GM18498 (cell line): ENCODE measurements at regions not wholly inside any gene's neighbourhood (a gene's known extent, or its start where the extent isn't known, plus 50 kb on each side); places are given as distances from the start of the nearest gene placed in this dataset.
"Not testable (repeated sequence)": the region's sequence is repeated elsewhere in the genome, so short reads cannot be mapped to it uniquely, and the experiment has no call there.

ENCODE experiments used
- ATAC-seq: cut with Tn5 transposase; IDR thresholded peaks from one replicate; pipeline ENCODE4 v1.9.1; 2021; ENCODE audit warnings: mild to moderate bottlenecking, moderate library complexity; ENCODE audit not compliant: unreplicated experiment

- no peak for ATAC-seq
Measured at GRCh38 chr3:27560484-27561056, 76.4 kb upstream of the SLC4A7 start.

DNA sequence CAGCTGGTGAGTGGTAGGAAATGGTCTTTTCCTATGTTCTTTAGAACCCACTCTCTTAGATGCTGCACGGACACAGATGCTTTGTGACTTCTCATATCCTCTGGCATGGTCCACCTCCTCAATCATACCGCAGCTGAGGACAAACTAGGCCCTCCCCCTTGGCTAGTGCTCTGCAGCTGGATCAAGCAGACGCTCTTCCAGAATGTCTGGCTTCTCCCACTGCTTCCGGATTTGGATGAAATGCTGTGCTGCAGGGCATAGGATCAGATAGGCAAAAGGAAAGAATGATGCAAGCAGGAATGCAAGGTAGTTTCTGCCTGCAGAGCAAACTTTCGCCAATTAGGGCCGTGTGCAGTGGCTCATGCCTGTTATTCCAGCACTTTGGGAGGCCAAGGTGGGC is 75.7 kb upstream of the SLC4A7 start:
- no peak for ATAC-seq

DNA sequence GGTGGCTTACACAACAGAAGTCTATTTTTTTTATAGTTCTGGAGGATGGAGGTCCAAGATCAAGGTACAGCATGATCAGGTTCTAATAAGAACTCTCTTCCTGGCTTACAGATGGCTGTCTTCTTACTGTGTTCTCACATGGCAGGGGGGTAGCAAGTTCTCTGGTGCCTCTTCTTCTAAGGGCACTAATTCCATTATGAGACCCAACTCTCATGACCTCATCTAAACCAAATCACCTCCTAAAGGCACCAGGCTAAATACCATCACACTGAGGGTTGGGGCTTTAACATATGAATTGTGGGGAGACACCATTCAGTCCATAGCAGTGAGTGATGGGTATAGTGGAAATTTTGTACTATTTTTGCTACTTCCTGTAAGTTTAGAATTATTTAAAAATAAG is 75.2 kb upstream of the SLC4A7 start:
- ATAC-seq, result no peak

GRCh38 chr3:27557411-27557810 is 73.2 kb upstream of the SLC4A7 start:
- no peak for ATAC-seq

DNA sequence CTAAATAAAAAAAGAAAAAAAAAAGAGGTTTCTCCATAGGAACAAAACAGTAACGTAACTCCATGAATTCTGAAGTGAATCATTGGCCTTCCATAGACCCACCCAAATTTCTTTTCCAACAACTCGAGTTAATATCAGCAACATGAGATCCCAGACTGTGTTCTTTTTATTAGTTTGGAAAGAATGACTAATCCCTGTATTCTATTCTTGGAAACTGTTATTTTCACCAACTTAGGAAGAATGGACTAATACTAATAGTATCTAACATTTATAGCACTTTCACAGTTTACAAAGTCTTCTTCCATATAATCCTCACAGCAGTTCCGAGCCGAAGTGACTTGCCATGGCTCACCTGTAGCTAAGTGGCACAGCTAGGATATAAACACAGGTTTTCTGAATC is 72.7 kb upstream of the SLC4A7 start:
- no peak for ATAC-seq

- ATAC-seq, result no peak
Measured at GRCh38 chr3:27554706-27555105, 70.5 kb upstream of the SLC4A7 start.

DNA sequence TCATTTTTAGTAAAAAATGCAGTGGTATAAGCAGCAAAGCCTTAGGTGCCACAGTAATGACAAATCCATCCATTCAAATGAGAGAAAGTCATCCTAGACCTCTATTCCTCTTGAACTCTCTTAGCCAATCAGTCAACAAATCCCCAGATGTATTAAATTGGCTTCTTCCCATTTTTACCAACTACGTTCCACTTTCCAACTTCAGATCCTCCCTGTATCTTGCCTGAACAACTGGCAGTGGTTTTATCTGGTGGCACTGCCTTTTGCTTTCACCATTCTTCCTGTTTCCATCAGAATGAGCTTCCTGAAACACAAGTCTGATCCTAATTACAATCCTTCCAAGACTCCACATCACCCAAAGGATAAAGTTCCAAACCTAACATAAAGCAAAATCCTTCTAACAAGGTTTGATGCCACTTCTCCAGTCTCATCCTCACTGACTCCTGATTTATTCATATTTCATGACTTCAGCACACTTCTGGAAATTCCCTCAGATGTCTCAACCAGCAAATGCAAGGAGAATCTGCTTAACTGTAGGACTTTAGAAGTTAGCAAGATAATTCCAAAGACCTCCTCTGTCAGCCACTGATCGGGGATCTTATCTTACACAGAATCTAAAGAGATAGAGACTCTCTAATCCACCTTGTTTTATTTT is 69.8 kb upstream of the SLC4A7 start:
- no peak for ATAC-seq

GRCh38 chr3:27552708-27553107 is 68.5 kb upstream of the SLC4A7 start:
- ATAC-seq, result not testable (repeated sequence)

- not testable (repeated sequence) for ATAC-seq
Measured at GRCh38 chr3:27551413-27551812, 67.2 kb upstream of the SLC4A7 start.

DNA sequence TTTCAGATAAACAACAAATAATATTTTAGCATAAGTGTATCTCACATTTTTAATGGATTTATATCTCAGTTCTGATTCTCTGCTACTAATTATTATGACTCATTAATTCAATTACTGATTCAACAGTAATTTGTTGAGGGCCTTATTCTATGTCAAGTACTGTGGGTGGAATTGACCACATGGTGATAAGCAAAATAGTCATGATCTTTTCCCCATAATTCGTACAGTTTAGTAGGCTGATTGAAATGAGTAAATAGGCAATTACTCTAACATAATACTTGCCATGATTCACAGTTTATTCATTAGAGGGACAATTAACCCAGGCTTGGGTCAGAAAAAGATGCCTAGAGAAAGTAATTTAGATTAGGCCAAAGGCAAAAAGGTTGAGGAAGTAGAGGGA is 60.9 kb upstream of the SLC4A7 start:
- ATAC-seq, result no peak

DNA sequence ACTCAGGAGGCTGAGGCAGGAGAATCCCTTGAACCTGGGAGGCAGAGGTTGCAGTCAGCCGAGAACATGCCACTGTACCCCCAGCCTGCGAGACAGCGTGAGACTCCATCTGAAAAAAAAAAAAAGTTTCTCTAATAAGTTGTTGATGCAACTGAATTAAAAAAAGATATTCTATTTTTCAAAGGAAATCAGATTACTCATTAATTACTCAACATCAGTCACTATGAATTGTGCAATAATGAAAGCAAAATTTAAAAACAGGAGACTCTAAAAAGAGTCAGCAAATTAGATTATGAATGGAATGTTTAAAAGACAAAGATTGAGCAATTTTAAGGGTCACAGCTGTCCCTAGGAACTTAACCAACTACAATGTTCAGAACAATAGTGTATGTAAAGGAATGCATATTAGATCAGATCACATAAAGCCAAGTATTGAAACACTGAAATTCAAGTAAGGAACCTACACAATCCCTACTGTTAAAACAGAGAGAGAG is 60.2 kb upstream of the SLC4A7 start:
- ATAC-seq, result no peak

GRCh38 chr3:27542476-27542875 is 58.3 kb upstream of the SLC4A7 start:
- no peak for ATAC-seq

DNA sequence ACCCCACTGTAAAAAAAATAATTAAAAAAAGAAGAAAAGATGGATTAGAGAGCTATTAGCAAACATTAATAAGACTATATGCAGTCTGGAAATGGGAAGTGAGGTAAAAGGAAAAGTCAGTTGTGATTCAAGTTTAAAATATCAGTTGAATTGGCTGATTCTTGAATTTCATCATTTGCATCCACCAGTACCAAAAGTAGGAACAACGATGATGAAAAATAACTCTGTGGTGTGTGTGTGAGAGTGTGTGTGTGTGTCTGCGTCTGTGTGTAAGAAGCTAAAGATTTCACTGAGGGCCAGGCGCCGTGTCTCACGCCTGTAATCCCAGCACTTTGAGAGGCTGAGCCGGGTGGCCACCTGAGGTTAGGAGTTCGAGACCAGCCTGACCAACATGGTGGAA is 56.0 kb upstream of the SLC4A7 start:
- ATAC-seq, result no peak

DNA sequence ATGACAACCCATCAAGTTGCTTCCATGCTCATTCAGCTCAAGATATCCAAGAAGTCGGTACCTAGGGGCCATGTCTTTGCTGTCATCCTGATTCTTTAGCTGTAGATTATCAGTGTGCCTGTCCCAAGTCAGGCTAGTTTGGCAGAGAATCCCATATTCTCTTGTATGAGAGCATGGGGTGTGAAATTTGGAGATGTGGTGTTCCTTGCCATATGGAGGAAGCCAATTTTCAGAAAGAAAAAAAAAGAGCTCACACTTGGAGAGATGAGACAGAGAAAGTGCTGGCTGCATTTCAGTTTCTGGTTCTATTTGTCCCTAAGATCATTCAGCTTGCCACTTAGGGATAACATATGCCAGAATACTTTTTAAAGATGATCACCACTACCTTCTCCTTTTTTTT is 52.3 kb upstream of the SLC4A7 start:
- no peak for ATAC-seq

DNA sequence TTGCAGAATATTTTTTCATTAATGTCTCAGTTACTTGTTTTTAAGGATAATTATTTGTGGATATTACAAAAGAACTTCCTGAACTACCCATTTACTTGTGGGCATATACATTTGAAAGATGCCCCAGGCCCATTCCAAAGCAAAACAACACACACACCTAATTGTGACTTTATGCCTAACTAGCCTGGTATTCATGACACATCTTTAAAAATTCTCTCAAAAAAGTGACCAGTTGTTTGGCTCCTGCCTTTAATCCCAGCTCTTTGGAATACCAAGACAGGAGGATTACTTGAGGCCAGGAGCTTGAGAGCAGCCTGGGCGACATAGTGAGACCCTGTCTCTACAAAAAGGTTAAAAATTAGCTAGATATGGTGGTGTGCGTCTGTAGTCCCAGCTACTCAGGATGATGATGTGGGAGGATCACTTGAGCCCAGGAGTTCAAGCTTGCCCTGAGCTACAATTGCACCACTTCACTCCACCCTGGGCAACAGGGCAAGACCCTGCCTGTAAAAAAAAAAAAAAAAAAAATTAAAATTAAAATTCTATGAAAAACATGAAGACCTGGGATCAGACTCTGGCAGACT is 51.7 kb upstream of the SLC4A7 start:
- ATAC-seq, result no peak

GRCh38 chr3:27533718-27534573 is 49.8 kb upstream of the SLC4A7 start:
- ATAC-seq, result peak; percentile 75
